ENCODE measurements at regions not wholly inside any gene's neighbourhood (a gene's known extent, or its start where the extent isn't known, plus 50 kb on each side); places are given as distances from the start of the nearest gene placed in this dataset.

DNA sequence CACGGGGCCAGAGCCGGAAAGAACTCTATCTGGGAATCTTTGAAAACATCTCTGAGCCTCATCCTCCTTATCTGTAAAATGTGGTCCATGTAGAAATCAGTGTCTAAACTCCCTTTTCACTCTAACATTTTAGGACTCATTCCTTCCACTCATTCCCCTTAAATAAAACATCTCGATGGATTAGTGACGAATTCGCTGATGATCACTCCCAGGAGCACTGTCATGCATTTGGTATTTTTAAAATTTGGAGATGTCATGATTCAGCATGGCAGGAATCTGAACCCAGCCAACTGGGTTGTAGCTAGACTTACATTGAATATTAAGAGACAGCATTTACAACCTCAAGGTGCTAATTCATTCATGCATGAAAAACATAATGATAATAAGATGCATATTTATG lies 88.1 kb downstream of the SPANXN3 start:
- no peak overlapping the region for H2BK120ac ChIP-seq (ENCODE audit: low read depth, low read length)
- H3K14ac ChIP-seq (ENCODE audit: low read length) = no peak overlapping the region
- no peak overlapping the region for H4K8ac ChIP-seq (ENCODE audit: low read depth, low read length)
- no peaks in the 10 kb centered on the region for H3K4me1 ChIP-seq (ENCODE audit: control insufficient read depth in 2 of 2, insufficient read depth in 1 of 2, low read depth in 1 of 2, low read length in 2 of 2)
- H2BK15ac ChIP-seq (ENCODE audit: low read length) = no peak overlapping the region
- DNase-seq (ENCODE audit: low spot score) = no peak
- H3K23ac ChIP-seq (ENCODE audit: low read depth, low read length, poor library complexity) = no peak overlapping the region
- no peak overlapping the region for H2AK5ac ChIP-seq (ENCODE audit: low read depth, low read length)
- no peak overlapping the region for H3K18ac ChIP-seq (ENCODE audit: low read length)
- H4K91ac ChIP-seq (ENCODE audit: low read depth, low read length, poor library complexity) = no peak overlapping the region
- H2BK5ac ChIP-seq (ENCODE audit: low read length) = no peak overlapping the region
- no peak overlapping the region for H2BK12ac ChIP-seq (ENCODE audit: low read length)
- H3K9ac ChIP-seq (ENCODE audit: low read depth, low read length, poor library complexity) = no peak overlapping the region
- H3K79me1 ChIP-seq (ENCODE audit: low read depth, low read length) = no peaks in the 10 kb centered on the region
- H3K27me3 ChIP-seq (ENCODE audit: control insufficient read depth in 3 of 3, insufficient read depth in 3 of 3, low read depth in 1 of 3, low read length in 3 of 3) = no peaks in the 10 kb centered on the region
- no peaks in the 10 kb centered on the region for H3K9me3 ChIP-seq (replicated peaks in 1 of 2; ENCODE audit: control insufficient read depth in 2 of 2, insufficient read depth in 1 of 2, low read depth in 1 of 2, low read length in 2 of 2)
- H3K4ac ChIP-seq (ENCODE audit: low read length) = no peak overlapping the region
- H3K4me3 ChIP-seq (ENCODE audit: low read length in 2 of 2) = no peak overlapping the region
- H3K27ac ChIP-seq (replicated peaks; ENCODE audit: low read length) = no peak overlapping the region
- no peaks in the 10 kb centered on the region for H3K36me3 ChIP-seq (replicated peaks in 1 of 2; ENCODE audit: control insufficient read depth in 2 of 2, insufficient read depth in 2 of 2, low read length in 2 of 2)
- H3K4me2 ChIP-seq (ENCODE audit: insufficient read depth, low read length, poor library complexity, severe bottlenecking) = no peak overlapping the region
- no peak overlapping the region for H2AFZ ChIP-seq (ENCODE audit: low read length)
- WGBS, 2 donors (ENCODE audit: extremely low coverage in 2 of 2, insufficient read length in 2 of 2, insufficient replicate concordance in 1 of 2) = no CpG with 5 or more reads among the region's 5 CpGs

DNA sequence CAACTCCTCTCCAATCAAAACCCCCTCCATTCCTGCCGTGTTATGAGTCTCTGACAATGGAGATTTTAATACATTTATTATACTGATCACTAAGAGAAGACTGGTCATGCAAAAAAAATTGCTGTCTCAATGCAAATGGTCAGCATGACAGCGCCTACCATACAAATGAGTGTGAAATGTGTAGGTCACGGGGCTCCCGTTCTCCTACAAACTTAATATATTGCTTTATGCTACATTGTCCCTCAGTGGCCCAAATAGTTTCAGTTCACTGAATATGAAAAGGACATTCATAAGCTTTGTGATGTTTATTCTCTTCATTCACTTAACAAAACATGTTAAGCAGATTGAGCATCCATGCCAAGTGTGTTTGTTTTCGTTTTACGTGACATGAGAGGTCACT lies 116.1 kb downstream of the SPANXN3 start:
- Histone ChIP-seq H3K9ac (ENCODE audit: low read depth, low read length, poor library complexity) (no peak overlapping the region), H3K36me3 (replicated peaks in 1 of 2; ENCODE audit: control insufficient read depth in 2 of 2, insufficient read depth in 2 of 2, low read length in 2 of 2) (no peaks in the 10 kb centered on the region), H3K4me1 (ENCODE audit: control insufficient read depth in 2 of 2, insufficient read depth in 1 of 2, low read depth in 1 of 2, low read length in 2 of 2) (no peaks in the 10 kb centered on the region), H4K8ac (ENCODE audit: low read depth, low read length) (no peak overlapping the region), H3K9me3 (replicated peaks in 1 of 2; ENCODE audit: control insufficient read depth in 2 of 2, insufficient read depth in 1 of 2, low read depth in 1 of 2, low read length in 2 of 2) (no peaks in the 10 kb centered on the region), H3K4me3 (ENCODE audit: low read length in 2 of 2) (no peak overlapping the region), H3K4me2 (ENCODE audit: insufficient read depth, low read length, poor library complexity, severe bottlenecking) (no peak overlapping the region), H3K18ac (ENCODE audit: low read length) (no peak overlapping the region), H3K27me3 (ENCODE audit: control insufficient read depth in 3 of 3, insufficient read depth in 3 of 3, low read depth in 1 of 3, low read length in 3 of 3) (no peaks in the 10 kb centered on the region), H2BK5ac (ENCODE audit: low read length) (no peak overlapping the region), H3K27ac (replicated peaks; ENCODE audit: low read length) (no peak overlapping the region), H2BK120ac (ENCODE audit: low read depth, low read length) (no peak overlapping the region), H3K4ac (ENCODE audit: low read length) (no peak overlapping the region), H3K79me1 (ENCODE audit: low read depth, low read length) (no peaks in the 10 kb centered on the region), H3K23ac (ENCODE audit: low read depth, low read length, poor library complexity) (no peak overlapping the region), H2AFZ (ENCODE audit: low read length) (no peak overlapping the region), H3K14ac (ENCODE audit: low read length) (no peak overlapping the region), H4K91ac (ENCODE audit: low read depth, low read length, poor library complexity) (no peak overlapping the region), H2AK5ac (ENCODE audit: low read depth, low read length) (no peak overlapping the region), H2BK15ac (ENCODE audit: low read length) (no peak overlapping the region), H2BK12ac (ENCODE audit: low read length) (no peak overlapping the region)
- no peak for DNase-seq (ENCODE audit: low spot score)
- WGBS, 2 donors (ENCODE audit: extremely low coverage in 2 of 2, insufficient read length in 2 of 2, insufficient replicate concordance in 1 of 2) = no CpG with 5 or more reads among the region's 6 CpGs

DNA sequence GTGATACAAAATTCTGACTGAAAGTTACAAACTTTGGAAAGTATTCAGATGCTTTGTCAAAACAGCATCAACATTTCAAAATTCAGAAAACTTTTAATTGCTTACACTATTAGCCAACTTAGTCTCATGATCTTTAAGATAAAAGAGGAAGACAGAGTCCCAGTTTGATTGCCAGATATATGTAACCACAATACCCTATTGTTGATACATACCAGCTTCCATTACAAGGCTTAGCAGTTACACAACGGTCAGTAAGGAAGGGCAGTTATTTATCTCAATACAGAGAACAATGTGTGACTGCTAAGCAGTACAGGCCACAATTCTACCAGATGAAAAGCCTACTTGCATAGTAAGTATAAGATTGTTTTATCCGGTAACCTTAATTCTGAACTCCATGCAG lies 138.4 kb downstream of the SPANXN3 start:
- Histone ChIP-seq H3K23ac (ENCODE audit: low read depth, low read length, poor library complexity) (no peak overlapping the region), H2BK120ac (ENCODE audit: low read depth, low read length) (no peak overlapping the region), H3K9me3 (replicated peaks in 1 of 2; ENCODE audit: control insufficient read depth in 2 of 2, insufficient read depth in 1 of 2, low read depth in 1 of 2, low read length in 2 of 2) (no peaks in the 10 kb centered on the region), H3K36me3 (replicated peaks in 1 of 2; ENCODE audit: control insufficient read depth in 2 of 2, insufficient read depth in 2 of 2, low read length in 2 of 2) (no peaks in the 10 kb centered on the region), H3K79me1 (ENCODE audit: low read depth, low read length) (no peaks in the 10 kb centered on the region), H2BK12ac (ENCODE audit: low read length) (no peak overlapping the region), H2AFZ (ENCODE audit: low read length) (no peak overlapping the region), H3K14ac (ENCODE audit: low read length) (no peak overlapping the region), H2BK5ac (ENCODE audit: low read length) (no peak overlapping the region), H3K18ac (ENCODE audit: low read length) (no peak overlapping the region), H3K4me2 (ENCODE audit: insufficient read depth, low read length, poor library complexity, severe bottlenecking) (no peak overlapping the region), H3K27ac (replicated peaks; ENCODE audit: low read length) (no peak overlapping the region), H3K4me1 (ENCODE audit: control insufficient read depth in 2 of 2, insufficient read depth in 1 of 2, low read depth in 1 of 2, low read length in 2 of 2) (no peaks in the 10 kb centered on the region), H3K9ac (ENCODE audit: low read depth, low read length, poor library complexity) (no peak overlapping the region), H3K4me3 (ENCODE audit: low read length in 2 of 2) (no peak overlapping the region), H4K8ac (ENCODE audit: low read depth, low read length) (no peak overlapping the region), H4K91ac (ENCODE audit: low read depth, low read length, poor library complexity) (no peak overlapping the region), H3K27me3 (ENCODE audit: control insufficient read depth in 3 of 3, insufficient read depth in 3 of 3, low read depth in 1 of 3, low read length in 3 of 3) (no peaks in the 10 kb centered on the region), H2AK5ac (ENCODE audit: low read depth, low read length) (no peak overlapping the region), H2BK15ac (ENCODE audit: low read length) (no peak overlapping the region), H3K4ac (ENCODE audit: low read length) (no peak overlapping the region)
- no peak for DNase-seq (ENCODE audit: low spot score)
- no CpG with 5 or more reads among the region's 2 CpGs for WGBS, 2 donors (ENCODE audit: extremely low coverage in 2 of 2, insufficient read length in 2 of 2, insufficient replicate concordance in 1 of 2)

DNA sequence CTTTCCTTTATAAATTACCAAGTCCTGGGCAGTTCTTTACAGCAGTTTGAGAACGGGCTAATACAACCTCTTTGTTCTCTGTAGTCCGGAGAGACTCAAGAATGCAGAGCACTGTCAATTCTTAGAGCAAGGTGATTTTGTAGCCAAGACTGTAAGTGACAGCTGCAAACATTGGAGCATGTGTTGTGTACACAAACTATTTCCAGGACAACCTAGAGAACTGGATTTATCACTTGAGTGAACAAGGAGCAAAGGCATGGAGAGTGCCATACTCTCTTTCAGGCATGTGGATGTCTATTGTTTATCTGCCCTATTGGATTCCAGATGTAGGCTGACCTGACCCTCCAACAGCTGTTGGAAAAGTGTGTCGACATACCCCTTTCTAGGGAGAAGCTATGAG lies 153.9 kb downstream of the SPANXN3 start:
- no peak overlapping the region for H4K91ac ChIP-seq (ENCODE audit: low read depth, low read length, poor library complexity)
- H3K79me1 ChIP-seq (ENCODE audit: low read depth, low read length) = no peaks in the 10 kb centered on the region
- no peaks in the 10 kb centered on the region for H3K4me1 ChIP-seq (ENCODE audit: control insufficient read depth in 2 of 2, insufficient read depth in 1 of 2, low read depth in 1 of 2, low read length in 2 of 2)
- no peak overlapping the region for H2AFZ ChIP-seq (ENCODE audit: low read length)
- H2AK5ac ChIP-seq (ENCODE audit: low read depth, low read length) = no peak overlapping the region
- no peak overlapping the region for H3K9ac ChIP-seq (ENCODE audit: low read depth, low read length, poor library complexity)
- DNase-seq (ENCODE audit: low spot score) = no peak
- no peaks in the 10 kb centered on the region for H3K27me3 ChIP-seq (ENCODE audit: control insufficient read depth in 3 of 3, insufficient read depth in 3 of 3, low read depth in 1 of 3, low read length in 3 of 3)
- H2BK120ac ChIP-seq (ENCODE audit: low read depth, low read length) = no peak overlapping the region
- no peak overlapping the region for H2BK12ac ChIP-seq (ENCODE audit: low read length)
- H3K23ac ChIP-seq (ENCODE audit: low read depth, low read length, poor library complexity) = no peak overlapping the region
- H3K27ac ChIP-seq (replicated peaks; ENCODE audit: low read length) = no peak overlapping the region
- H3K4me2 ChIP-seq (ENCODE audit: insufficient read depth, low read length, poor library complexity, severe bottlenecking) = no peak overlapping the region
- H3K9me3 ChIP-seq (replicated peaks in 1 of 2; ENCODE audit: control insufficient read depth in 2 of 2, insufficient read depth in 1 of 2, low read depth in 1 of 2, low read length in 2 of 2) = no peaks in the 10 kb centered on the region
- no peak overlapping the region for H3K4ac ChIP-seq (ENCODE audit: low read length)
- H4K8ac ChIP-seq (ENCODE audit: low read depth, low read length) = no peak overlapping the region
- H2BK15ac ChIP-seq (ENCODE audit: low read length) = no peak overlapping the region
- H3K4me3 ChIP-seq (ENCODE audit: low read length in 2 of 2) = no peak overlapping the region
- no peaks in the 10 kb centered on the region for H3K36me3 ChIP-seq (replicated peaks in 1 of 2; ENCODE audit: control insufficient read depth in 2 of 2, insufficient read depth in 2 of 2, low read length in 2 of 2)
- no peak overlapping the region for H3K18ac ChIP-seq (ENCODE audit: low read length)
- no CpG with 5 or more reads among the region's 3 CpGs for WGBS, 2 donors (ENCODE audit: extremely low coverage in 2 of 2, insufficient read length in 2 of 2, insufficient replicate concordance in 1 of 2)
- no peak overlapping the region for H3K14ac ChIP-seq (ENCODE audit: low read length)
- H2BK5ac ChIP-seq (ENCODE audit: low read length) = no peak overlapping the region
